Lower lobe of right lung (tissue), 2 donors: ENCODE measurements at regions not wholly inside any gene's neighbourhood (a gene's known extent, or its start where the extent isn't known, plus 50 kb on each side); places are given as distances from the start of the nearest gene placed in this dataset.
"Not testable (repeated sequence)": the region's sequence is repeated elsewhere in the genome, so short reads cannot be mapped to it uniquely, and the experiment has no call there.

Experiments
- ATAC-seq, 2 donors: fragments of 200-7000 bp; cut with Tn5 transposase; one replicate each; pipeline ENCODE4 v1.9.1; 2020 to 2022; ENCODE audit warnings: mild to moderate bottlenecking in 2 of 2, moderate library complexity in 2 of 2
- DNase-seq: peaks from one replicate; pipeline ENCODE4 v3.0.0-alpha.2; 2020
- H3K27ac ChIP-seq: fragments of 200-600 bp; one replicate; pipeline ENCODE4 v1.8.0; 2022
- H3K27me3 ChIP-seq: fragments of 200-600 bp; one replicate; pipeline ENCODE4 v1.8.0; 2022; ENCODE audit warnings: low read depth
- H3K36me3 ChIP-seq: fragments of 200-600 bp; one replicate; pipeline ENCODE4 v1.8.0; 2022; ENCODE audit warnings: mild to moderate bottlenecking
- H3K4me1 ChIP-seq: fragments of 200-600 bp; one replicate; pipeline ENCODE4 v1.8.0; 2022
- H3K4me3 ChIP-seq: fragments of 200-600 bp; one replicate; pipeline ENCODE4 v1.8.0; 2022; ENCODE audit warnings: mild to moderate bottlenecking
- H3K9me3 ChIP-seq: fragments of 200-600 bp; one replicate; pipeline ENCODE4 v1.8.0; 2022
- intact Hi-C: fragments of 100-400 bp; cut with DNase I; formaldehyde crosslinking; loops from one replicate; pipeline ENCODE4 v1.11.0; 2022
- donor health status: DM: no; HTN: yes; CAD: no; lungs with severe emphysema.

- peak overlapping the region; percentile 42 for H3K4me3 ChIP-seq
- peaks cover 10% of the 10 kb centered on the region for H3K4me1 ChIP-seq
- intact Hi-C loops, H3K27me3 ChIP-seq, H3K9me3 ChIP-seq, DNase-seq, H3K36me3 ChIP-seq: not testable (repeated sequence)
- peak; percentile 88 to 92 for ATAC-seq
- H3K27ac ChIP-seq: peak overlapping the region; percentile 71
Measured at GRCh38 chr2:87455209-87455853, 292.6 kb upstream of the PLGLB2 start.

DNA sequence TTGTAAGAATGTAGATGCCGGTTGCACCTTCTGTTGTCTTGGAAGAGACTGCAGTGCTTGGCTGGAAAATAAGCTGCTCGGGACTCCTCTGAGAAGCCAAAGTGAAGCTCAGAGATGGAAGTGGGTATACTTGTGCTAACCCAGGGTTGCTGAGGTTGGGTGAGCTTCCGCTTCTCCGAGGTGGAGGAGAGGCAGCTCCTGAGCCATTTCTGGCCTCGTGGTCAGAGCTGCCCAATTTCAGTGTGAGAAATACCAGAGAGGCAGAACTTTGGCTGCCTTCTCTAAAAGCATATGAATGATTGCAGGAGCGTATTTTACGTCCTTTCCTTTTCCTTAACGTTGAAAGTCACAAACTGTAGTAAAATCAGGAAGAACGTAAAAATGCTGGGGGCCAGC lies 292.0 kb upstream of the PLGLB2 start:
- DNase-seq: not testable (repeated sequence)

GRCh38 chr2:87456477-87457128 lies 291.3 kb upstream of the PLGLB2 start:
- Histone ChIP-seq H3K27ac (peak overlapping the region; percentile 49), H3K4me3 (peak overlapping the region; percentile 42), H3K4me1 (peaks cover 10% of the 10 kb centered on the region)
- intact Hi-C loops, H3K36me3 ChIP-seq, DNase-seq, H3K9me3 ChIP-seq, H3K27me3 ChIP-seq: not testable (repeated sequence)
- ATAC-seq: peak; percentile 28 to 49

More for the DNA sequence above, 292.0 kb upstream of the PLGLB2 start:
- Histone ChIP-seq H3K4me3 (peak overlapping the region; percentile 42), H3K27ac (peak overlapping the region; percentile 71), H3K4me1 (peaks cover 10% of the 10 kb centered on the region)
- H3K36me3 ChIP-seq, H3K9me3 ChIP-seq, H3K27me3 ChIP-seq, intact Hi-C loops: not testable (repeated sequence)
- peak; percentile 53 to 57 for ATAC-seq

- H3K27me3 ChIP-seq, H3K9me3 ChIP-seq, DNase-seq, H3K4me3 ChIP-seq, intact Hi-C loops, H3K36me3 ChIP-seq, ATAC-seq, H3K27ac ChIP-seq: not testable (repeated sequence)
- peaks cover 10% of the 10 kb centered on the region for H3K4me1 ChIP-seq
Measured at GRCh38 chr2:87457129-87457499, 290.8 kb upstream of the PLGLB2 start.

GRCh38 chr2:87458938-87459337 lies 288.9 kb upstream of the PLGLB2 start:
- H3K4me3 ChIP-seq, H3K9me3 ChIP-seq, intact Hi-C loops, H3K27me3 ChIP-seq, H3K27ac ChIP-seq, DNase-seq, H3K4me1 ChIP-seq, H3K36me3 ChIP-seq: not testable (repeated sequence)
- ATAC-seq: peak; percentile 5 to 9

GRCh38 chr2:87460104-87460503 lies 287.8 kb upstream of the PLGLB2 start:
- H3K36me3 ChIP-seq, DNase-seq, ATAC-seq, intact Hi-C loops, H3K9me3 ChIP-seq, H3K27ac ChIP-seq, H3K27me3 ChIP-seq, H3K4me1 ChIP-seq, H3K4me3 ChIP-seq: not testable (repeated sequence)

DNA sequence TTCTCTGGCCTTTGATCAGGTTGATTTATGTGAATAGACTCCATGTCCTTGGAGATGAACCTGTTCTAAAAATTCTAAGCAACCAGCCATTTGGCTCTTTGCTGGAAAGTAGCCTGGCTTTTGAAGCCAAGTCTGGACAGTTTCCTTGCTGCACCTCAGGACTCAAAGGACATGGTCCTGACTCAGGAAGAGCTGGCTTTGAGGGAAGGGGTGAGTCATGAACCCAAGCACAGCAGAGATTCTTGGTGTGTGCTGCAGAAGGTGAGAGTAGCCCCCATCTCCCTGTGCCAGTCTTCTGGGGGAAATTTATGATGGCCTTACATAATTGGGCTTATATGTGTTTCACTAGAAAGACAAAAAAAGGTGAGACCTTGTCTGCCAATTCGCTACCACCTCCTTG lies 287.2 kb upstream of the PLGLB2 start:
- H3K36me3 ChIP-seq: not testable (repeated sequence)

GRCh38 chr2:87461671-87462070 lies 286.2 kb upstream of the PLGLB2 start:
- H3K4me1 ChIP-seq, H3K9me3 ChIP-seq, H3K27ac ChIP-seq, H3K27me3 ChIP-seq, H3K4me3 ChIP-seq, intact Hi-C loops, DNase-seq, ATAC-seq, H3K36me3 ChIP-seq: not testable (repeated sequence)

More for the DNA sequence above, 287.2 kb upstream of the PLGLB2 start:
- intact Hi-C loops, H3K9me3 ChIP-seq, H3K27ac ChIP-seq, H3K4me1 ChIP-seq, H3K27me3 ChIP-seq, DNase-seq, ATAC-seq, H3K4me3 ChIP-seq: not testable (repeated sequence)

DNA sequence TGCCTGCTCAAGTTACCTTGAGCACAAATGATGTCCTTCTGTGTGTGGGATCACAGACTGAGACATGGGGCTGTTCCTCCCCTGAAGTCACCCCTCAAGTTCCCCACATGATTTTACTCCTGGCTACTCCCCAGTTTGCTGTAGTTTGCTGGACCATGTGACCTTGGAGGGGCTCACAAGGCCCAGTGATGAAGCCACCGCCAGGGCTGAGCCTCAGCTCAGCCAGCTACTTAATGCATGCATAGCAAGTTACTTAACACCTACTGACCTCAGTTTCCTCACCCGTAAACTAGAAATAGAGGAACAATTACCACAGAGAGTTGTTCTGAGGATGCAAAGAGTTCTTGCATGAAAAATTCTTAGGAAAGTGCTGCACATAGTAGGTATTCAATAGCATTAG lies 283.7 kb upstream of the PLGLB2 start:
- H3K27ac ChIP-seq, H3K4me3 ChIP-seq, H3K36me3 ChIP-seq, H3K9me3 ChIP-seq, H3K27me3 ChIP-seq, intact Hi-C loops, H3K4me1 ChIP-seq: not testable (repeated sequence)
- DNase-seq (peak; percentile 60), ATAC-seq (peak in 1 of 2 donors; percentile 17)

DNA sequence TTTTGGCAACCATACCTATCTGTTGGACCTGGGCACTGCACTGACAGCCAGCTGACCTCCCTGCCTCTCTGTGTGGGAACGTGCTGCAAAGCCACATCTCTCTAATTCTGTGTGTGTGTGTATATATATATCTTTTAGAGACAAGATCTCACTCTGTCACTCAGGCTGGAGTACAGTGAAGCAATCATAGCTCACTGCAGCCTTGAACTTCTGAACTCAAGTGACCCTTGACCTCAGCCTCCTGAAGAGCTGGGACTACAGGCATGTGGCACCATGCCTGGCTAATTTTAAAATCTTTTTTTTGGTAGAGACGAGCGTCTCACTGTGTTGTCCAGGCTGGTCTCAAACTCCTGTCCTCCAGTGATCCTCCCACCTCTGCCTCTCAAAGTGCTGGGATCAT lies 282.2 kb upstream of the PLGLB2 start:
- DNase-seq, H3K4me1 ChIP-seq, H3K9me3 ChIP-seq, H3K27me3 ChIP-seq, H3K27ac ChIP-seq, ATAC-seq, H3K36me3 ChIP-seq, H3K4me3 ChIP-seq, intact Hi-C loops: not testable (repeated sequence)

DNA sequence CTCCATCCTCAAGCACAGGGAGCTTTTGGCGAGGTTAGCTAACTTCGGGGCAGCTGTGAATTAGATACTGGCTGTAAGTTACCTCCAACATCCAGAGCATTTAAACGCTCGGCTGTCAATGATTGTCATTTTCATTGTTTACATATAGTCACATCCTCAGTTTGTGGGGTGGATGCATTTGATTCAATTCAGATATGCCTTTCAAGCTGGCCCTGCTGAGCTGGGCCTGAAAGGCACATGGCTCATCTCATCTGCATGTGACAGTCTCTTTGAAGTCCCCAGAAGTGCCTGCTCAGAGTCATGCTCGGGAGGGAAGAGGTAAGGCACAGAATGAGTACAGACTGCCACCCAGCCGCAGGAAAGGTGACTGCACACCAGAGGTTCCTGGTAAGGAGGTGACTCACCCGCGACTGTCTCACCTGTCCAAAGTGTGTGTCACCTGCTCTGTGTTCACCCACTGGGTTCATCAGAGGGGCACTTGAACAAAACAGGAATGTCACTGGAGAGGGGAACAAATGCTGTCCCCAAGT lies 281.2 kb upstream of the PLGLB2 start:
- H3K4me3 ChIP-seq, H3K4me1 ChIP-seq, H3K27ac ChIP-seq, H3K36me3 ChIP-seq, H3K27me3 ChIP-seq, intact Hi-C loops, H3K9me3 ChIP-seq: not testable (repeated sequence)
- DNase-seq (peak; percentile 66), ATAC-seq (peak; percentile 92 to 94)

GRCh38 chr2:87468429-87468981 lies 279.4 kb upstream of the PLGLB2 start:
- H3K27ac ChIP-seq, H3K27me3 ChIP-seq, H3K36me3 ChIP-seq, DNase-seq, H3K4me1 ChIP-seq, H3K4me3 ChIP-seq, ATAC-seq, H3K9me3 ChIP-seq, intact Hi-C loops: not testable (repeated sequence)

DNA sequence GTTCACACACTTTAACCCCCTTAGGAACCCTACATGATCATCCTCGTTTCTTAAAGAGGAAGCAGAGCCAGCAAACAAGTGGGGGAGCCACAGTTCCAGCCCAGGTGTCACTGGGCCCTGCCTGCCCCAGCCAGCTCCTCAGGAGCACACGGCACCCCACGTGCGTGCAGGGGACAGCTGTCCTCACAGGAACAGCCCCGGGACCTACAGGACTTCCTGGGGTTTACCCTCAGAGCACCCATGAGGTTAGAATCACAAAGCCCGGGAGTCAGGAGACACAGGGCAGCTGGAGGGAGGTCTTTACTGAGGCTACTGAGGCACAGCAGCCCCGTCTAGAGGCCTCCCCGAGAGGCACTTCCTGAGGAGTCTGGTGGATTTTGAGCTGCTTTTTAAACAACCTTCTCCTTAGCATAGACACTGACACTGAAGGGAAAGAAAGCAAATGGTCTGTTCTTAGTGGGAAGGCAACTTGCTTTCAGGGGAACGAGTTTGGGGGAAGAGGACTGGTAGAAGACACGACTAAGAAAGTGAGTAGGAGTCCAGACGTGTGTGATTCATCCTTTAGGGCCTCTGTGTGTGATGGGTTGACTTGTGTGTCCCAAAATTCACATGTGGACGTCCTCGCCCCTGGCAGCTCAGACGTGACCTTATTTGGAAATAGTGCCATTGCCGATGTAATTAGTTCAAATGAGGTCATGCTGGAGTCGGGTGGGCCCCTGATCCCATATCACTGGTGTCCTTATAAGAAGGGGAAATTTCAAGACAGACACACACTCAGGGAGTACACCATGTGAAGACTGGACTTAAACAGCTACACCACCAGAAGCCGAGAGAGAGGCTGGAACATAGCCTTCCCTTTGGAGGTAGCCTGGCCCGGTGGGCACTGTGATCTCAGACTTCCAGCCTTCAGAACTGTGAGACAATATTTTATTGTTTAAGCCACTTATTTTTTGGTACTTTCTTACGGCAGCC lies 278.4 kb upstream of the PLGLB2 start:
- ATAC-seq: peak in 1 of 2 donors; percentile 27
- intact Hi-C loops, H3K27me3 ChIP-seq, H3K4me1 ChIP-seq, H3K9me3 ChIP-seq, DNase-seq, H3K36me3 ChIP-seq, H3K4me3 ChIP-seq: not testable (repeated sequence)
- peak overlapping the region; percentile 11 for H3K27ac ChIP-seq
